ENCODE measurements at regions not wholly inside any gene's neighbourhood (a gene's known extent, or its start where the extent isn't known, plus 50 kb on each side); places are given as distances from the start of the nearest gene placed in this dataset.

GRCh38 chr5:8098081-8098480 is 229.1 kb downstream of the MTRR start:
- no peak for TF ChIP-seq CTCF (IDR thresholded peaks at IDR 0.05)
- TF ChIP-seq POLR2A (IDR thresholded peaks at IDR 0.05) = no peak
- no peak for TF ChIP-seq POLR2AphosphoS5 (IDR thresholded peaks at IDR 0.05)
- no peak for TF ChIP-seq EP300 (IDR thresholded peaks at IDR 0.05)
